HG03103 (cell line): ENCODE measurements at regions not wholly inside any gene's neighbourhood (a gene's known extent, or its start where the extent isn't known, plus 50 kb on each side); places are given as distances from the start of the nearest gene placed in this dataset.
"Not testable (repeated sequence)": the region's sequence is repeated elsewhere in the genome, so short reads cannot be mapped to it uniquely, and the experiment has no call there.

ENCODE experiments used
- ATAC-seq: cut with Tn5 transposase; IDR thresholded peaks from one replicate; pipeline ENCODE4 v1.9.1; 2021; ENCODE audit warnings: low read depth; ENCODE audit not compliant: unreplicated experiment

- no peak for ATAC-seq
These were observed 98.4 kb upstream of the GSE1 start for GRCh38 chr16:85514598-85515318.

- ATAC-seq, result no peak
These were observed 97.8 kb upstream of the GSE1 start for GRCh38 chr16:85515319-85515745.

GRCh38 chr16:85515830-85516397 lies 97.2 kb upstream of the GSE1 start:
- ATAC-seq, result no peak

- ATAC-seq, result no peak
These were observed 96.0 kb upstream of the GSE1 start for GRCh38 chr16:85517154-85517553.

GRCh38 chr16:85517563-85518179 lies 95.5 kb upstream of the GSE1 start:
- no peak for ATAC-seq

- ATAC-seq, result no peak
These were observed 94.6 kb upstream of the GSE1 start for GRCh38 chr16:85518398-85519049.

DNA sequence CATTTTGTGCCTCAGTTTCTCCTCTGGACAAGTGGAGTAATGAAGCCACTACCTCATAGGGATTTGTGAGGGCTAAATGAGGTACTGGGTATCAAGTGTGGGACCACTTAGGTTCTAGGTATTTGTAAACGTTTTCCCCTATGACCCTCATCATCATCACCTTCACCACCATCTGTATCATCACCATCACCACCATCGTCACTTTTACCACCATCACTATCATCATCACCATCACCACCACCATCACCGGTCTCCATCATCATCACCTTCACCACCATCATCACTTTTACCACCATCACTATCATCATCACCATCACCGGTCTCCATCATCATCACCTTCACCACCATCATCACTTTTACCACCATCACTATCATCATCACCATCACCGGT lies 94.1 kb upstream of the GSE1 start:
- ATAC-seq, result not testable (repeated sequence)

- no peak for ATAC-seq
These were observed 93.4 kb upstream of the GSE1 start for GRCh38 chr16:85519540-85520231.

DNA sequence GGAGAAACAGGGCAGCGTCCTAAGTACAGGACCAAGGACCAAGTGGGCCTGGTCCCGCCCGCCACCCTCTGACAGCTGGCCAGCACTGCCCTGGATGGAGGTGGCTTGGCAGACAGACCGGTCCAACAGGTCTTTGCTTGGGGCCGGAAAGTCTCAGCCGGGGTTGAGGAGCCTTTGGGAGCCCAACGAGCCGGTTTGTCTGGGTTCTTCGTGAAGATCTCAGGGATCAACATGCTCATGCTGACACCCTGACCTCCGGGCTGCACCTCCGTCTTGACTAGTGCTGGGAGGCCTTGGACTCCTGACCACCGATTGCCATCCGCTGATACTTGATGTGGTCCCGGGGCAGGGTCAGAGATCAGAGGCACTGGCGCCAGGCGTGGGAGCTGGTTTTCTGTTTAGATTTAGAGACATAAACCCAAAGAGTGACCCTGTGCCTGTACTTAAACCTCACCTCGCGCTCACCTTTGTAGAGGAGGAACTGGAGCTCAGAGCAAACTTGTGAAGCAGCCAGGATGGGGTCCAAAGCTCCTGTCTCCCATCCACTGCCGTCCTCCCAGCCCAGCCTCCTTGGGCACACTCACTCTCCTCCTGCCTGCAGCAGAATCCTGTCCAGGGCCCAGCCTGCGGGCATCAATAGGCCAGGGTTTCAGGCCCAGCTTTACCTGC lies 92.1 kb upstream of the GSE1 start:
- ATAC-seq, result no peak

DNA sequence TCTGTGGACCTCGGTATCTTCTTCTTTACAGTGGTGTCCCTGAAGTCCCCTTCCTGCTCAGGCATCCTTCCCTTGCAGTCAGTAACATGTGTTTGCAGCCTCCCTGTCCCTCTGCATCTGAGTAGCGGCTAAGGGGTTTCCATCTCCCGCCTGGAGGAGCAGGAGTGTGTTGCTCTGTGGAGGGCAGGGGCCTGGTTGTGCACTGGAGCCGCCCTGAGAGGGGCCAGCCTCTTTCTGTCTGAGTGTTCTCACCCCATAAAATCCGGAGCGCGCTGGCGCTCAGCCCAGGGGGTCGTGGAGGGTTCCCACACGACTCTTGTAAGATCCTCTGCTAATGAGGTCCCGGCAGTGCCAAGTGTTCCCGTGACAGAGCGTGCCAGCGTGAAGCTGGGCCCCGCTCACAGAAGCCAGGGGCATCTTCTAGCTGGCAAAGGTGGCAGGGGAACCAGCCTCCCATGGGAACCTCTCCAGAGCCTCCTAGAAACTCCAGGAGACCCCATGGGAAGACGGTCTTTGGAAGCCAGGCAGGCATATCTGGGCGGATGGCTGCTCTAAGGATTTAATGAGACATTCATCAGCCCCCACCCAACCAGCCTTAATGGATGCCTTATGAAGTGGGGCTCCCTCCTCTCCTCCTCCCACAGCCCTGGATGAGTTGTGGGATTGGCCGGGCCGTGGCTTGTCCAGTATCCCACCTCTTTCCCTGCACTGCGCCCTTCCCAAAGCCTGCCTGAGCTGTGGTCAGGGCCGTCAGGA lies 91.4 kb upstream of the GSE1 start:
- no peak for ATAC-seq

DNA sequence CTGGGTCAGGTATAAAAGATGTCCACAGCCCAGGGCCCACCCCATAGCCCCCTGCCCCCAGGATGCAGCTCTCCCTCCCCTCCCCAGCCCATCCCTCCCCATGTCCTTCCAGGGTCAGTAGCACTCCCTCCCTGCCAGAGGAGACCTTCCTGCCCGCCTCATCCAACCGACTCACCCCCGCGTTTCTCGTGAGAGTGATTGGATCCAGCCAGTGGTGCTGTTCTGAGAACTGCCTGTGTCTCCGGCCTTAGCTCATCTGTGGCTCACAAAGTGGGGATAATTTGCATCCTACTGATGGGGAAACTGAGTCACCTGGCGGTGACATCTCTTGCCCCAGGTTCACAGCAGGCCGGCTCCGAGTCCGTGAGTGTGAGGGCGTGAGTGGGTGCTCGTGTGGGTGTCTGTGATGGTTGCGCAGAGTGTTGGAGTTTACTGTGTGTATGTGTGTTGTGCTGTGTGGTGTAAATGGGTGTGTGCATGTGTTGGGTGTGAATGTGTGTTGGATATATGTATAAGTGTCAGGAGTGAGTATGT lies 90.7 kb upstream of the GSE1 start:
- ATAC-seq, result no peak

- no peak for ATAC-seq
These were observed 90.1 kb upstream of the GSE1 start for GRCh38 chr16:85522842-85523601.

- ATAC-seq, result no peak
These were observed 89.3 kb upstream of the GSE1 start for GRCh38 chr16:85523602-85524364.

DNA sequence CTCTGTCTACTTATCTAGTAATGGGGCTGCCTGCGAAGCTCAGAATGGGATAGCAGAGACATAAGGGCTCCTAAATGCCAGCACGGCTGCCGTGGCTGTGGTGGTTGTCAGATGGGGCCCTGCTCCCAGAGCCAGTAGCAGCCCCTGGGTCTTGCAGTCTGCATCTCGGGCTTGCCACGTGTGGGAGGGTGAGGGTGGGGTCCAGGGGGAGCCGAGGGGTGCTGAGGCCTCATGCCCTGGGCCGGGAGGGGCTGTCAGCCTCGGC lies 88.8 kb upstream of the GSE1 start:
- no peak for ATAC-seq

- ATAC-seq, result no peak
These were observed 88.3 kb upstream of the GSE1 start for GRCh38 chr16:85524630-85525419.

- no peak for ATAC-seq
These were observed 87.5 kb upstream of the GSE1 start for GRCh38 chr16:85525420-85526184.
